H1 (cell line): ENCODE measurements at regions not wholly inside any gene's neighbourhood (a gene's known extent, or its start where the extent isn't known, plus 50 kb on each side); places are given as distances from the start of the nearest gene placed in this dataset.

ENCODE experiments used
- CTCF ChIA-PET: fragments of 300-600 bp; sonication (Branson Sonifier 250); formaldehyde crosslinking; loops from one replicate; lab custom pipeline; 2021; ENCODE audit not compliant: partially characterized antibody; lab: Charles Lee
- POLR2A ChIA-PET: fragments of 300-600 bp; sonication (Branson Sonifier 250); formaldehyde crosslinking; loops from one replicate; lab custom pipeline; 2021; ENCODE audit warnings: inconsistent platforms; ENCODE audit not compliant: partially characterized antibody; lab: Charles Lee
- DNase-seq, 2 experiments: peaks; one replicate each; pipeline versions ENCODE4 v3.0.0 to v3.0.0-alpha.2; 2010 to 2022; ENCODE audit warnings: low spot score in 2 of 2, low read depth in 1 of 2, mixed read lengths in 1 of 2
- FAIRE-seq: peaks from 2 replicates; lab custom pipeline; 2011; peaks lifted over from hg19 to GRCh38; lab: Jason Lieb, UNC
- H2AFZ ChIP-seq: 2 replicates; pipeline ENCODE4 v1.8.1; 2012; ENCODE audit warnings: low read length, inconsistent platforms
- H2AK5ac ChIP-seq: 2 replicates; pipeline ENCODE4 v1.6.1; 2013; ENCODE audit warnings: low read depth, low read length
- H2BK120ac ChIP-seq: replicated peaks from 2 replicates; pipeline ENCODE3; 2013; ENCODE audit warnings: low read depth, low read length, inconsistent platforms
- H2BK12ac ChIP-seq: 2 replicates; pipeline ENCODE4 v1.6.1; 2013; ENCODE audit warnings: low read depth, low read length
- H2BK15ac ChIP-seq: 2 replicates; pipeline ENCODE4 v1.6.1; 2013; ENCODE audit warnings: low read length
- H2BK20ac ChIP-seq: 2 replicates; pipeline ENCODE4 v1.6.1; 2013; ENCODE audit warnings: low read length
- H2BK5ac ChIP-seq: 2 replicates; pipeline ENCODE4 v1.6.1; 2013; ENCODE audit warnings: low read depth, low read length
- H3K14ac ChIP-seq: 2 replicates; pipeline ENCODE4 v1.6.1; 2013; ENCODE audit warnings: inconsistent platforms; ENCODE audit not compliant: insufficient read length
- H3K18ac ChIP-seq: 2 replicates; pipeline ENCODE4 v1.6.1; 2013; ENCODE audit warnings: low read length; ENCODE audit errors: extremely low read depth
- H3K23ac ChIP-seq: 2 replicates; pipeline ENCODE4 v1.6.1; 2013; ENCODE audit warnings: inconsistent platforms; ENCODE audit not compliant: insufficient read length
- H3K23me2 ChIP-seq: 2 replicates; pipeline ENCODE4 v1.6.1; 2013; ENCODE audit warnings: low read depth, low read length
- H3K27ac ChIP-seq: 2 replicates; pipeline ENCODE4 v1.6.1; 2011; ENCODE audit warnings: low read depth, low read length, inconsistent platforms
- H3K27me3 ChIP-seq, 4 experiments: replicated peaks in 1 of 4; 1 replicate in 1 of 4; 2 replicates in 3 of 4; pipeline versions ENCODE4 v1.6.1 to v1.8.1; 2011 to 2013; ENCODE audit warnings: low read length in 3 of 4, mild to moderate bottlenecking in 3 of 4, inconsistent platforms in 2 of 4, mixed read lengths in 2 of 4, moderate library complexity in 1 of 4; ENCODE audit not compliant: control insufficient read depth in 3 of 4, insufficient read depth in 3 of 4; ENCODE audit errors: extremely low read depth in 1 of 4
- H3K36me3 ChIP-seq, 4 experiments: 2 replicates each; pipeline versions ENCODE4 v1.6.1 to v1.8.1; 2011 to 2013; ENCODE audit warnings: mild to moderate bottlenecking in 4 of 4, low read length in 3 of 4, moderate library complexity in 2 of 4, control low read depth in 1 of 4, inconsistent platforms in 1 of 4; ENCODE audit not compliant: insufficient read depth in 4 of 4, control insufficient read depth in 2 of 4
- H3K4ac ChIP-seq: replicated peaks from 2 replicates; pipeline ENCODE3; 2013; ENCODE audit warnings: low read length, low read depth, mixed read lengths, inconsistent platforms; ENCODE audit not compliant: insufficient read length
- H3K4me1 ChIP-seq, 4 experiments: replicated peaks in 1 of 4; 1 replicate in 1 of 4; 2 replicates in 3 of 4; pipeline versions ENCODE4 v1.6.1 to v1.8.1; 2011 to 2013; ENCODE audit warnings: low read length in 3 of 4, inconsistent platforms in 2 of 4, mixed read lengths in 1 of 4; ENCODE audit not compliant: insufficient read depth in 4 of 4, control insufficient read depth in 3 of 4
- H3K4me2 ChIP-seq, 2 experiments: 2 replicates each; pipeline versions ENCODE4 v1.6.1 to v1.8.1; 2011 to 2013; ENCODE audit warnings: low read depth in 2 of 2, low read length in 2 of 2, control low read depth in 1 of 2, inconsistent platforms in 1 of 2, mild to moderate bottlenecking in 1 of 2; ENCODE audit not compliant: insufficient read depth in 1 of 2
- H3K4me3 ChIP-seq, 4 experiments: fragments of 200-600, 300-600 bp in 1 of 4; sonication (generic), shearing (Covaris generic), sonication (Bioruptor Twin) in 1 of 4; 2 replicates each; pipeline versions ENCODE4 v1.5.1 to v1.8.1; 2011 to 2016; ENCODE audit warnings: low read length in 4 of 4, low read depth in 3 of 4, control low read depth in 2 of 4, inconsistent platforms in 2 of 4, mild to moderate bottlenecking in 2 of 4, mixed read lengths in 1 of 4, moderate library complexity in 1 of 4; ENCODE audit not compliant: insufficient read depth in 2 of 4; ENCODE audit errors: extremely low read depth in 1 of 4
- H3K56ac ChIP-seq: replicated peaks from 2 replicates; pipeline ENCODE3; 2013; ENCODE audit warnings: low read depth, mild to moderate bottlenecking, mixed read lengths, low read length, inconsistent platforms; ENCODE audit not compliant: insufficient read length
- H3K79me1 ChIP-seq: 2 replicates; pipeline ENCODE4 v1.6.1; 2013; ENCODE audit warnings: low read depth, low read length, control low read depth
- H3K79me2 ChIP-seq, 2 experiments: 2 replicates each; pipeline versions ENCODE4 v1.6.1 to v1.8.1; 2012 to 2013; ENCODE audit warnings: low read length in 2 of 2, mild to moderate bottlenecking in 2 of 2, inconsistent platforms in 1 of 2; ENCODE audit not compliant: insufficient read depth in 2 of 2, control insufficient read depth in 1 of 2
- H3K9ac ChIP-seq, 4 experiments: replicated peaks in 1 of 4; 1 replicate in 1 of 4; 2 replicates in 3 of 4; pipeline versions ENCODE4 v1.6.1 to v1.8.1; 2011 to 2013; ENCODE audit warnings: low read depth in 3 of 4, low read length in 3 of 4, control low read depth in 2 of 4, mild to moderate bottlenecking in 2 of 4, moderate library complexity in 2 of 4, inconsistent platforms in 1 of 4; ENCODE audit errors: extremely low read depth in 1 of 4
- H3K9me3 ChIP-seq, 2 experiments: 2 replicates each; pipeline versions ENCODE4 v1.6.1 to v1.8.1; 2012 to 2013; ENCODE audit warnings: mild to moderate bottlenecking in 2 of 2, moderate library complexity in 2 of 2, control low read depth in 1 of 2, inconsistent platforms in 1 of 2, low read depth in 1 of 2, low read length in 1 of 2, mixed read lengths in 1 of 2; ENCODE audit not compliant: insufficient read depth in 2 of 2
- H4K20me1 ChIP-seq, 2 experiments: replicated peaks in 1 of 2; 2 replicates each; pipeline versions ENCODE3 to v1.8.1; 2011 to 2013; ENCODE audit warnings: inconsistent platforms in 2 of 2, low read length in 2 of 2, mild to moderate bottlenecking in 1 of 2; ENCODE audit not compliant: insufficient read depth in 2 of 2, control insufficient read depth in 1 of 2
- H4K5ac ChIP-seq: 2 replicates; pipeline ENCODE4 v1.6.1; 2013; ENCODE audit warnings: low read length, low read depth, mixed read lengths, inconsistent platforms; ENCODE audit not compliant: insufficient read length
- H4K8ac ChIP-seq: 2 replicates; pipeline ENCODE4 v1.8.0; 2013; ENCODE audit warnings: mild to moderate bottlenecking, moderate library complexity, low read length, inconsistent platforms; ENCODE audit not compliant: insufficient read depth; ENCODE audit errors: extremely low read depth
- H4K91ac ChIP-seq: replicated peaks from 2 replicates; pipeline ENCODE3; 2013; ENCODE audit warnings: low read length, mixed read lengths, inconsistent platforms; ENCODE audit not compliant: insufficient read length
- KDM1A ChIP-seq: fragments of 200-600, 300-600 bp; sonication (generic); IDR thresholded peaks from 2 replicates; pipeline ENCODE4 v1.7.1; 2016; ENCODE audit warnings: mild to moderate bottlenecking, low read length, borderline replicate concordance
- KDM5A ChIP-seq: fragments of 200-600 bp; IDR thresholded peaks from 2 replicates; pipeline ENCODE4 v1.7.1; 2012; ENCODE audit warnings: mild to moderate bottlenecking, low read length, inconsistent platforms, mixed read lengths
- RAD21 ChIP-seq, 2 experiments: IDR thresholded peaks in 1 of 2; conservative IDR thresholded peaks in 1 of 2; 2 replicates each; pipeline ENCODE4 v1.6.1; 2011; ENCODE audit warnings: low read depth in 2 of 2, low read length in 2 of 2, improper control_type of control experiment in 1 of 2, inconsistent platforms in 1 of 2, mild to moderate bottlenecking in 1 of 2, moderate library complexity in 1 of 2
- RNF2 ChIP-seq: fragments of 200-900, 300-1000 bp; sonication (generic); IDR thresholded peaks from 2 replicates; pipeline ENCODE4 v1.7.1; 2016; ENCODE audit warnings: borderline replicate concordance, low read depth, mild to moderate bottlenecking, antibody characterized with exemption, low read length; ENCODE audit not compliant: poor library complexity, severe bottlenecking; ENCODE audit errors: missing control alignments
- SAP30 ChIP-seq: fragments of 300-600 bp; sonication (generic); IDR thresholded peaks from 2 replicates; pipeline ENCODE4 v1.7.1; 2012; ENCODE audit warnings: low read length, moderate library complexity, mild to moderate bottlenecking, inconsistent platforms; ENCODE audit not compliant: insufficient read depth, insufficient replicate concordance
- SP4 ChIP-seq: IDR thresholded peaks from 2 replicates; pipeline ENCODE4 v1.6.1; 2012; ENCODE audit warnings: low read length, inconsistent platforms
- TEAD4 ChIP-seq: IDR thresholded peaks from 2 replicates; pipeline ENCODE4 v1.6.1; 2012; ENCODE audit warnings: low read depth, low read length, inconsistent platforms, mixed read lengths
- YY1 ChIP-seq: IDR thresholded peaks from 2 replicates; pipeline ENCODE4 v1.6.1; 2011; ENCODE audit warnings: low read depth, mild to moderate bottlenecking, low read length
- TF ChIP-seq, protein P1 (sequence below), 3 experiments: IDR thresholded peaks; 1 replicate in 2 of 3; 2 replicates in 1 of 3; pipeline versions ENCODE4 v1.5.1 to v1.6.1; 2011; ENCODE audit warnings: low read length in 3 of 3, mild to moderate bottlenecking in 3 of 3, inconsistent platforms in 2 of 3, low read depth in 1 of 3, moderate library complexity in 1 of 3; ENCODE audit not compliant: insufficient read depth in 1 of 3; ENCODE audit errors: control extremely low read depth in 1 of 3
- TF ChIP-seq, protein P2 (sequence below): IDR thresholded peaks from 2 replicates; pipeline ENCODE4 v1.6.1; 2012; ENCODE audit warnings: inconsistent platforms

DNA sequence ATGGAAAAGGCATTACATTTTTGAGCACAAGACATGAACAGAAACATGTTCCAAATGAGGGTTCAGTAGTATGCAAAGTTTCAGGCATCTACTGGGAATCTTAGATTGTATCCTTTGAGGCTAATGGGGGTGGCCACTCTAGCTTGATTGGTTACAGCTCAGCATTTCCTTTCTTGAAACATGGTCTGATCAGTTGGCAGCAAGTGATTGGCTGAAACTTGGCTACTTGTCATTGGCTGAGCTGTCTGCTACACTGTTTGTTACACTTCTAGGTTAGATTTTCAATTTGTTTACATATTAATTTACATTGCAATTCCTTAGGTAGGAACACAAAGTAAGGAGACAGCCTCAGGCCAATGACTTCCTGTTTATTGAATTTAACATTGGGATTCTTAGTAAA, 918.0 kb upstream of the SEL1L start:
- Histone ChIP-seq H2AK5ac (no peak overlapping the region), H3K56ac (no peak overlapping the region), H3K4ac (no peak overlapping the region), H3K14ac (no peak overlapping the region), H2BK120ac (no peak overlapping the region), H2AFZ (peak overlapping the region; percentile 71; the same call in 1 of the 2 replicates), H3K4me1 (no peaks in the 10 kb centered on the region; a peak in 1 of 7 replicates), H3K4me2 (no peak overlapping the region), H3K9ac (no peak overlapping the region), H3K9me3 (no peaks in the 10 kb centered on the region), H3K23me2 (no peaks in the 10 kb centered on the region), H3K36me3 (no peaks in the 10 kb centered on the region), H2BK15ac (no peak overlapping the region), H3K79me2 (no peaks in the 10 kb centered on the region), H4K8ac (no peak overlapping the region), H2BK20ac (no peak overlapping the region), H3K27me3 (no peaks in the 10 kb centered on the region), H2BK5ac (no peak overlapping the region), H4K20me1 (no peaks in the 10 kb centered on the region), H3K4me3 (no peak overlapping the region), H3K18ac (no peak overlapping the region), H3K27ac (peak overlapping the region; percentile 19; the same call in 1 of the 2 replicates), H4K5ac (no peak overlapping the region), H4K91ac (no peak overlapping the region), H2BK12ac (no peak overlapping the region), H3K23ac (no peak overlapping the region), H3K79me1 (no peaks in the 10 kb centered on the region)
- DNase-seq = no peak
- ChIA-PET POLR2A (no interaction called here), CTCF (no interaction called here)
- no peak for FAIRE-seq
- TF ChIP-seq RNF2 (no peak), KDM5A (no peak), TEAD4 (no peak), KDM1A (no peak), RAD21 (IDR thresholded peaks at IDR 0.05 in 1 of 2, conservative IDR thresholded peaks at IDR 0.05 in 1 of 2; ENCODE audit: low read depth in 2 of 2, low read length in 2 of 2) (no peak), SP4 (no peak), YY1 (no peak), SAP30 (no peak)
- TF ChIP-seq, protein P1, sequence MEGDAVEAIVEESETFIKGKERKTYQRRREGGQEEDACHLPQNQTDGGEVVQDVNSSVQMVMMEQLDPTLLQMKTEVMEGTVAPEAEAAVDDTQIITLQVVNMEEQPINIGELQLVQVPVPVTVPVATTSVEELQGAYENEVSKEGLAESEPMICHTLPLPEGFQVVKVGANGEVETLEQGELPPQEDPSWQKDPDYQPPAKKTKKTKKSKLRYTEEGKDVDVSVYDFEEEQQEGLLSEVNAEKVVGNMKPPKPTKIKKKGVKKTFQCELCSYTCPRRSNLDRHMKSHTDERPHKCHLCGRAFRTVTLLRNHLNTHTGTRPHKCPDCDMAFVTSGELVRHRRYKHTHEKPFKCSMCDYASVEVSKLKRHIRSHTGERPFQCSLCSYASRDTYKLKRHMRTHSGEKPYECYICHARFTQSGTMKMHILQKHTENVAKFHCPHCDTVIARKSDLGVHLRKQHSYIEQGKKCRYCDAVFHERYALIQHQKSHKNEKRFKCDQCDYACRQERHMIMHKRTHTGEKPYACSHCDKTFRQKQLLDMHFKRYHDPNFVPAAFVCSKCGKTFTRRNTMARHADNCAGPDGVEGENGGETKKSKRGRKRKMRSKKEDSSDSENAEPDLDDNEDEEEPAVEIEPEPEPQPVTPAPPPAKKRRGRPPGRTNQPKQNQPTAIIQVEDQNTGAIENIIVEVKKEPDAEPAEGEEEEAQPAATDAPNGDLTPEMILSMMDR (IDR thresholded peaks at IDR 0.05; ENCODE audit: control extremely low read depth in 1 of 3, insufficient read depth in 1 of 3, low read depth in 1 of 3, low read length in 3 of 3) = no peak
- TF ChIP-seq, protein P2, sequence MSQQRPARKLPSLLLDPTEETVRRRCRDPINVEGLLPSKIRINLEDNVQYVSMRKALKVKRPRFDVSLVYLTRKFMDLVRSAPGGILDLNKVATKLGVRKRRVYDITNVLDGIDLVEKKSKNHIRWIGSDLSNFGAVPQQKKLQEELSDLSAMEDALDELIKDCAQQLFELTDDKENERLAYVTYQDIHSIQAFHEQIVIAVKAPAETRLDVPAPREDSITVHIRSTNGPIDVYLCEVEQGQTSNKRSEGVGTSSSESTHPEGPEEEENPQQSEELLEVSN = no peak
